IMR-90 (cell line): ENCODE measurements at regions not wholly inside any gene's neighbourhood (a gene's known extent, or its start where the extent isn't known, plus 50 kb on each side); places are given as distances from the start of the nearest gene placed in this dataset.

ENCODE experiments used
- MAFK ChIP-seq: IDR thresholded peaks from 2 replicates; pipeline ENCODE4 v1.6.1; 2012; ENCODE audit warnings: low read depth, low read length, improper control_type of control experiment
- POLR2A ChIP-seq: IDR thresholded peaks from 2 replicates; pipeline ENCODE4 v1.6.1; 2012; ENCODE audit warnings: mild to moderate bottlenecking, low read depth, low read length
- RFX5 ChIP-seq: IDR thresholded peaks from 2 replicates; pipeline ENCODE4 v1.8.0; 2012; ENCODE audit warnings: low read depth, mild to moderate bottlenecking, low read length, moderate library complexity
- TF ChIP-seq, protein P1 (sequence below): conservative IDR thresholded peaks from 2 replicates; pipeline ENCODE4 v1.5.1; 2012; ENCODE audit warnings: mild to moderate bottlenecking, low read depth, low read length, improper control_type of control experiment

DNA sequence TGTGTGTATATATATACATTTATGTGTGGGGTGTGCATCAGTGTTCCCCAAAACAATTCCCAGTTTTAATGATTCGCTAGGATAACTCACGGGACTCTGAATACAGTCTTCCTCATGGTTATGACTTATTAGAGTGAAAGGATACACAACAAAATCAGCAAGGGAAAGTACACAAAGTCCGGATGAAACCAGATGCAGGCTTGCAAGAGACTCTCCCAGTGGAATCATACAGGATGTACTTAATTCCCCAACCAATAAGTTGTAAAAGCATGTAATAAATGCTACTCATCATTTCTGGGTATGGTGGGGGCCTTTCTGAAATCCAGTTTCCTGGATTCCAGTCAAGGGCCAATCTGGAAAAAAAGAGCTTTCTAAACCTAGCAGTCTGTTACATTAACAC, 654.1 kb upstream of the SYT4 start:
- TF ChIP-seq RFX5 (no peak), POLR2A (no peak), MAFK (no peak)
- TF ChIP-seq, protein P1, sequence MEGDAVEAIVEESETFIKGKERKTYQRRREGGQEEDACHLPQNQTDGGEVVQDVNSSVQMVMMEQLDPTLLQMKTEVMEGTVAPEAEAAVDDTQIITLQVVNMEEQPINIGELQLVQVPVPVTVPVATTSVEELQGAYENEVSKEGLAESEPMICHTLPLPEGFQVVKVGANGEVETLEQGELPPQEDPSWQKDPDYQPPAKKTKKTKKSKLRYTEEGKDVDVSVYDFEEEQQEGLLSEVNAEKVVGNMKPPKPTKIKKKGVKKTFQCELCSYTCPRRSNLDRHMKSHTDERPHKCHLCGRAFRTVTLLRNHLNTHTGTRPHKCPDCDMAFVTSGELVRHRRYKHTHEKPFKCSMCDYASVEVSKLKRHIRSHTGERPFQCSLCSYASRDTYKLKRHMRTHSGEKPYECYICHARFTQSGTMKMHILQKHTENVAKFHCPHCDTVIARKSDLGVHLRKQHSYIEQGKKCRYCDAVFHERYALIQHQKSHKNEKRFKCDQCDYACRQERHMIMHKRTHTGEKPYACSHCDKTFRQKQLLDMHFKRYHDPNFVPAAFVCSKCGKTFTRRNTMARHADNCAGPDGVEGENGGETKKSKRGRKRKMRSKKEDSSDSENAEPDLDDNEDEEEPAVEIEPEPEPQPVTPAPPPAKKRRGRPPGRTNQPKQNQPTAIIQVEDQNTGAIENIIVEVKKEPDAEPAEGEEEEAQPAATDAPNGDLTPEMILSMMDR: no peak
